ENCODE measurements at regions not wholly inside any gene's neighbourhood (a gene's known extent, or its start where the extent isn't known, plus 50 kb on each side); places are given as distances from the start of the nearest gene placed in this dataset.

DNA sequence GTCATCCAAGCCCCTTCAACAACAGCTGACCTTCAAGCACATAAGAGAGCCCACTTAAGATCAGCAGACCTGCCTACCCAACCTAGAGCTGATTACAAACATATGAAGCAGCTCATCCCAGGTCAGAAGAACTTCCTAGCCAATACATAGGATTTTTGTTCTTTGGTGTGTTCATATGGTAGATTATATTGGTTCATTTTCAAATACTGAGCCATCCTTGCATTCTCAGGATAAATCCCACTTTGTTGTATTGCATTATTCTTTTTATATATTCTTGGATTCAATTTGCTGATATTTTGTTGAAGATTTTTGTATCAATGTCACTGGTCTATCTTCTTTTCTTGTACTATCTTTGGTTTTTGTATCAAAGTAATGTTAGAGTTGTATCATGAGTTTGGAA, 107.3 kb upstream of the STT3B start:
- H2BK5ac ChIP-seq (ENCODE audit: low read depth, low read length, poor library complexity, severe bottlenecking): no peak overlapping the region
- no peak overlapping the region for H3K27ac ChIP-seq (ENCODE audit: insufficient read depth, low read length)
- H4K5ac ChIP-seq (ENCODE audit: low read depth, low read length): no peak overlapping the region
- no peak overlapping the region for H3K14ac ChIP-seq (replicated peaks; ENCODE audit: low read depth, low read length)
- no peaks in the 10 kb centered on the region for H3K79me1 ChIP-seq (ENCODE audit: low read depth in 1 of 2, low read length in 2 of 2)
- H2AK9ac ChIP-seq (replicated peaks; ENCODE audit: low read depth, low read length, poor library complexity): no peak overlapping the region
- DNase-seq (no peak), ATAC-seq (ENCODE audit: low read depth) (no peak)
- TF ChIP-seq RFX5 (IDR thresholded peaks at IDR 0.05; ENCODE audit: low read depth, low read length) (no peak), BHLHE40 (IDR thresholded peaks at IDR 0.05; ENCODE audit: low read depth, low read length) (no peak), SMC3 (IDR thresholded peaks at IDR 0.05; ENCODE audit: low read depth, low read length) (no peak), NFE2L2 (IDR thresholded peaks at IDR 0.05; ENCODE audit: low read depth, low read length) (no peak), MXI1 (IDR thresholded peaks at IDR 0.05; ENCODE audit: borderline replicate concordance, low read depth, low read length) (no peak), POLR2A (IDR thresholded peaks at IDR 0.05; ENCODE audit: low read depth, low read length) (no peak), MAFK (IDR thresholded peaks at IDR 0.05; ENCODE audit: low read depth, low read length) (no peak), CEBPB (IDR thresholded peaks at IDR 0.05; ENCODE audit: low read depth, low read length) (no peak), RAD21 (IDR thresholded peaks at IDR 0.05; ENCODE audit: low read length) (no peak), MAZ (IDR thresholded peaks at IDR 0.05; ENCODE audit: borderline replicate concordance, low read depth, low read length) (no peak), RCOR1 (IDR thresholded peaks at IDR 0.05; ENCODE audit: insufficient replicate concordance, low read length) (no peak)
- TF ChIP-seq, protein P1, sequence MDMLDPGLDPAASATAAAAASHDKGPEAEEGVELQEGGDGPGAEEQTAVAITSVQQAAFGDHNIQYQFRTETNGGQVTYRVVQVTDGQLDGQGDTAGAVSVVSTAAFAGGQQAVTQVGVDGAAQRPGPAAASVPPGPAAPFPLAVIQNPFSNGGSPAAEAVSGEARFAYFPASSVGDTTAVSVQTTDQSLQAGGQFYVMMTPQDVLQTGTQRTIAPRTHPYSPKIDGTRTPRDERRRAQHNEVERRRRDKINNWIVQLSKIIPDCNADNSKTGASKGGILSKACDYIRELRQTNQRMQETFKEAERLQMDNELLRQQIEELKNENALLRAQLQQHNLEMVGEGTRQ (IDR thresholded peaks at IDR 0.05; ENCODE audit: low read depth, low read length): no peak
- TF ChIP-seq, protein P2, sequence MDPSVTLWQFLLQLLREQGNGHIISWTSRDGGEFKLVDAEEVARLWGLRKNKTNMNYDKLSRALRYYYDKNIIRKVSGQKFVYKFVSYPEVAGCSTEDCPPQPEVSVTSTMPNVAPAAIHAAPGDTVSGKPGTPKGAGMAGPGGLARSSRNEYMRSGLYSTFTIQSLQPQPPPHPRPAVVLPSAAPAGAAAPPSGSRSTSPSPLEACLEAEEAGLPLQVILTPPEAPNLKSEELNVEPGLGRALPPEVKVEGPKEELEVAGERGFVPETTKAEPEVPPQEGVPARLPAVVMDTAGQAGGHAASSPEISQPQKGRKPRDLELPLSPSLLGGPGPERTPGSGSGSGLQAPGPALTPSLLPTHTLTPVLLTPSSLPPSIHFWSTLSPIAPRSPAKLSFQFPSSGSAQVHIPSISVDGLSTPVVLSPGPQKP (IDR thresholded peaks at IDR 0.05; ENCODE audit: borderline replicate concordance, low read depth, low read length): no peak
- TF ChIP-seq, protein P3, sequence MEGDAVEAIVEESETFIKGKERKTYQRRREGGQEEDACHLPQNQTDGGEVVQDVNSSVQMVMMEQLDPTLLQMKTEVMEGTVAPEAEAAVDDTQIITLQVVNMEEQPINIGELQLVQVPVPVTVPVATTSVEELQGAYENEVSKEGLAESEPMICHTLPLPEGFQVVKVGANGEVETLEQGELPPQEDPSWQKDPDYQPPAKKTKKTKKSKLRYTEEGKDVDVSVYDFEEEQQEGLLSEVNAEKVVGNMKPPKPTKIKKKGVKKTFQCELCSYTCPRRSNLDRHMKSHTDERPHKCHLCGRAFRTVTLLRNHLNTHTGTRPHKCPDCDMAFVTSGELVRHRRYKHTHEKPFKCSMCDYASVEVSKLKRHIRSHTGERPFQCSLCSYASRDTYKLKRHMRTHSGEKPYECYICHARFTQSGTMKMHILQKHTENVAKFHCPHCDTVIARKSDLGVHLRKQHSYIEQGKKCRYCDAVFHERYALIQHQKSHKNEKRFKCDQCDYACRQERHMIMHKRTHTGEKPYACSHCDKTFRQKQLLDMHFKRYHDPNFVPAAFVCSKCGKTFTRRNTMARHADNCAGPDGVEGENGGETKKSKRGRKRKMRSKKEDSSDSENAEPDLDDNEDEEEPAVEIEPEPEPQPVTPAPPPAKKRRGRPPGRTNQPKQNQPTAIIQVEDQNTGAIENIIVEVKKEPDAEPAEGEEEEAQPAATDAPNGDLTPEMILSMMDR (conservative IDR thresholded peaks at IDR 0.05; ENCODE audit: low read depth, low read length): no peak
- dilution Hi-C loops (cut with HindIII; ENCODE audit: low sequenced_read_pairs, unreplicated experiment) (no loop called here), in situ Hi-C loops (cut with MboI; ENCODE audit: low sequenced_read_pairs) (no loop called here), intact Hi-C loops (cut with micrococcal nuclease) (no loop called here)
- no peak overlapping the region for H4K91ac ChIP-seq (ENCODE audit: insufficient read depth, low read depth, low read length)
- no peak overlapping the region for H3K18ac ChIP-seq (ENCODE audit: low read depth, low read length)
- H3K4ac ChIP-seq (ENCODE audit: low read depth, low read length): no peak overlapping the region
- BruUV-seq (replicated peaks): no TSS peak
- ChIA-PET POLR2A (ENCODE audit: unreplicated experiment) (no interaction called here), CTCF (no interaction called here)
- no peak overlapping the region for H2AFZ ChIP-seq (replicated peaks; ENCODE audit: low read length, poor library complexity)
- H3K9ac ChIP-seq (ENCODE audit: low read depth, low read length): no peak overlapping the region
- H2BK120ac ChIP-seq (ENCODE audit: low read depth, low read length): no peak overlapping the region
- H3K56ac ChIP-seq (ENCODE audit: extremely low read depth, insufficient read depth, low read length): no peak overlapping the region
- H3K23ac ChIP-seq (ENCODE audit: low read depth, low read length): no peak overlapping the region
- H3K9me1 ChIP-seq (ENCODE audit: insufficient read depth, low read length): no peaks in the 10 kb centered on the region
- no peaks in the 10 kb centered on the region for H3K4me1 ChIP-seq (ENCODE audit: control insufficient read depth, insufficient read depth, low read length)
- no peak overlapping the region for H3K4me3 ChIP-seq (ENCODE audit: insufficient read depth, low read depth, low read length)
- H2BK20ac ChIP-seq (ENCODE audit: low read depth, low read length): no peak overlapping the region
- H3K9me3 ChIP-seq (ENCODE audit: control insufficient read depth, insufficient read depth, low read length): no peaks in the 10 kb centered on the region
- H3K36me3 ChIP-seq (ENCODE audit: control insufficient read depth, insufficient read depth, low read length): no peaks in the 10 kb centered on the region
- no peaks in the 10 kb centered on the region; the same call in 1 of the 2 replicates for H3K27me3 ChIP-seq (ENCODE audit: control insufficient read depth, insufficient read depth, low read length)
- H4K8ac ChIP-seq (ENCODE audit: low read depth in 2 of 2, low read length in 2 of 2): no peak overlapping the region
- H4K20me1 ChIP-seq (ENCODE audit: insufficient read depth, low read length): no peaks in the 10 kb centered on the region
- no peak overlapping the region for H3K4me2 ChIP-seq (ENCODE audit: low read depth, low read length)
- no peak overlapping the region for H2BK15ac ChIP-seq (ENCODE audit: low read depth, low read length)
- no peak overlapping the region for H2AK5ac ChIP-seq (ENCODE audit: low read depth, low read length)

Measured in IMR-90 (cell line).